ENCODE measurements at regions not wholly inside any gene's neighbourhood (a gene's known extent, or its start where the extent isn't known, plus 50 kb on each side); places are given as distances from the start of the nearest gene placed in this dataset.

GRCh38 chr11:27287205-27287604 lies 75.8 kb downstream of the CCDC34 start:
- DNase-seq, result no peak
- Histone ChIP-seq H3K27me3 (replicated peaks in 1 of 4; ENCODE audit: control extremely low read depth in 1 of 4, control insufficient read depth in 3 of 4, insufficient read depth in 4 of 4, low read length in 3 of 4) (no peaks in the 10 kb centered on the region), H3K4me2 (replicated peaks; ENCODE audit: low read depth, low read length, poor library complexity, severe bottlenecking) (no peak overlapping the region), H2AFZ (ENCODE audit: insufficient read depth, low read depth, low read length, poor library complexity, severe bottlenecking) (no peak overlapping the region), H3K36me3 (replicated peaks in 1 of 2; ENCODE audit: control extremely low read depth in 1 of 2, control insufficient read depth in 1 of 2, extremely low read depth in 1 of 2, insufficient read depth in 2 of 2, low read length in 1 of 2) (no peaks in the 10 kb centered on the region), H3K4me1 (ENCODE audit: control insufficient read depth in 2 of 2, insufficient read depth in 2 of 2, low read length in 2 of 2) (no peaks in the 10 kb centered on the region), H3K9ac (ENCODE audit: low read length) (no peak overlapping the region), H3K9me3 (ENCODE audit: control extremely low read depth in 1 of 3, control insufficient read depth in 2 of 3, insufficient read depth in 1 of 3, low read length in 2 of 3) (peaks cover 1 to 17% (median 12%) of the 10 kb centered on the region in 3 donors), H3K27ac (ENCODE audit: low read length in 2 of 2) (no peak overlapping the region), H3K4me3 (ENCODE audit: control extremely low read depth in 1 of 5, extremely low read depth in 1 of 5, insufficient read depth in 1 of 5, low read depth in 2 of 5, low read length in 4 of 5) (no peak overlapping the region), H4K20me1 (ENCODE audit: control insufficient read depth, insufficient read depth, low read length, poor library complexity, severe bottlenecking) (no peaks in the 10 kb centered on the region), H3K79me2 (ENCODE audit: control insufficient read depth, insufficient read depth, low read length) (no peaks in the 10 kb centered on the region)
- CTCF ChIA-PET, result no interaction called here
- WGBS (ENCODE audit: insufficient coverage), result 80% methylated on average over 1 of the region's 1 CpG
- H3K4me3 Mint-ChIP-seq, result no peak overlapping the region
- peaks cover 16% of the 10 kb centered on the region for H3K9me3 Mint-ChIP-seq (ENCODE audit: insufficient read depth)
- TF ChIP-seq EZH2 (IDR thresholded peaks at IDR 0.05; ENCODE audit: borderline replicate concordance, insufficient read depth, low read depth, low read length, poor library complexity, severe bottlenecking) (no peak), CTCF (IDR thresholded peaks at IDR 0.05) (no peak)
- no peaks in the 10 kb centered on the region for H3K4me1 Mint-ChIP-seq
- intact Hi-C loops (cut with micrococcal nuclease), result no loop called here
- POLR2A ChIA-PET, result no interaction called here
- peaks cover 3% of the 10 kb centered on the region for H3K27me3 Mint-ChIP-seq
- ATAC-seq (ENCODE audit: low read depth), result no peak
- no peak overlapping the region for H3K27ac Mint-ChIP-seq

- DNase-seq, result no peak
- Histone ChIP-seq H3K9ac (ENCODE audit: low read length) (no peak overlapping the region), H4K20me1 (ENCODE audit: control insufficient read depth, insufficient read depth, low read length, poor library complexity, severe bottlenecking) (no peaks in the 10 kb centered on the region), H2AFZ (ENCODE audit: insufficient read depth, low read depth, low read length, poor library complexity, severe bottlenecking) (no peak overlapping the region), H3K27me3 (replicated peaks in 1 of 4; ENCODE audit: control extremely low read depth in 1 of 4, control insufficient read depth in 3 of 4, insufficient read depth in 4 of 4, low read length in 3 of 4) (no peaks in the 10 kb centered on the region), H3K9me3 (ENCODE audit: control extremely low read depth in 1 of 3, control insufficient read depth in 2 of 3, insufficient read depth in 1 of 3, low read length in 2 of 3) (peaks cover 0 to 5% (median 4%) of the 10 kb centered on the region in 3 donors), H3K4me1 (ENCODE audit: control insufficient read depth in 2 of 2, insufficient read depth in 2 of 2, low read length in 2 of 2) (no peaks in the 10 kb centered on the region), H3K36me3 (replicated peaks in 1 of 2; ENCODE audit: control extremely low read depth in 1 of 2, control insufficient read depth in 1 of 2, extremely low read depth in 1 of 2, insufficient read depth in 2 of 2, low read length in 1 of 2) (no peaks in the 10 kb centered on the region), H3K27ac (ENCODE audit: low read length in 2 of 2) (no peak overlapping the region), H3K4me3 (ENCODE audit: control extremely low read depth in 1 of 5, extremely low read depth in 1 of 5, insufficient read depth in 1 of 5, low read depth in 2 of 5, low read length in 4 of 5) (no peak overlapping the region), H3K4me2 (replicated peaks; ENCODE audit: low read depth, low read length, poor library complexity, severe bottlenecking) (no peak overlapping the region), H3K79me2 (ENCODE audit: control insufficient read depth, insufficient read depth, low read length) (no peaks in the 10 kb centered on the region)
- H3K4me1 Mint-ChIP-seq, result no peaks in the 10 kb centered on the region
- no peak overlapping the region for H3K27ac Mint-ChIP-seq
- intact Hi-C loops (cut with micrococcal nuclease), result no loop called here
- peaks cover 4% of the 10 kb centered on the region for H3K9me3 Mint-ChIP-seq (ENCODE audit: insufficient read depth)
- peaks cover 3% of the 10 kb centered on the region for H3K27me3 Mint-ChIP-seq
- POLR2A ChIA-PET, result no interaction called here
- no peak overlapping the region for H3K4me3 Mint-ChIP-seq
- ATAC-seq (ENCODE audit: low read depth), result no peak
- CTCF ChIA-PET, result interaction anchor here (3.2 kb wide), 1 partner anchor 10 kb away, joined by 7 read pairs; no protein-coding TSS in a partner anchor
- 88% methylated on average over 3 of the region's 3 CpGs for WGBS (ENCODE audit: insufficient coverage)
- no peak for TF ChIP-seq EZH2 (IDR thresholded peaks at IDR 0.05; ENCODE audit: borderline replicate concordance, insufficient read depth, low read depth, low read length, poor library complexity, severe bottlenecking)
- no peak for TF ChIP-seq CTCF (IDR thresholded peaks at IDR 0.05)
Observed at GRCh38 chr11:27285761-27286160, 77.3 kb downstream of the CCDC34 start.

Measured in B cell (primary cell).